ENCODE measurements at regions not wholly inside any gene's neighbourhood (a gene's known extent, or its start where the extent isn't known, plus 50 kb on each side); places are given as distances from the start of the nearest gene placed in this dataset. TPM values are rescaled to one million over a fixed set of nuclear protein-coding genes. Genes with fewer than 3 reads are reported as not detected.

DNA sequence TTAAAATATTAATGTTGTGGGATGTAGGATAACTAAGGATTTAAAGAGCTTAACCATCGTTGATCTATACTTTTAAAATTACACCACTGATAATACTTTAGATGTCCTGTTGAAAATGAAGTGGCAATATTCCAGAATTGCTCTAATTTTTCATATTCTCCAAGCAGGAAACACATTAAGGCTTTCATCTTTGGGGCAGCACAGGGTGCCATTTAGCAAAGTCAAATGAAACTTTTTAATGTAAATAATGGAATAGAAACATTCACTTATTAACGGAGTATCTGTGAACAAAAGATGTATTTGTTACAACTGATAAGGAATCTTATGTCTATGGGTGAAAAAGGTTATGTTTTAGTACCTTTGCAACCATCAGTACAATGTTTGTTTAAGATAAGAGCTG lies 50.0 kb upstream of the MIR17HG start (continued):
- TF ChIP-seq, protein P1, sequence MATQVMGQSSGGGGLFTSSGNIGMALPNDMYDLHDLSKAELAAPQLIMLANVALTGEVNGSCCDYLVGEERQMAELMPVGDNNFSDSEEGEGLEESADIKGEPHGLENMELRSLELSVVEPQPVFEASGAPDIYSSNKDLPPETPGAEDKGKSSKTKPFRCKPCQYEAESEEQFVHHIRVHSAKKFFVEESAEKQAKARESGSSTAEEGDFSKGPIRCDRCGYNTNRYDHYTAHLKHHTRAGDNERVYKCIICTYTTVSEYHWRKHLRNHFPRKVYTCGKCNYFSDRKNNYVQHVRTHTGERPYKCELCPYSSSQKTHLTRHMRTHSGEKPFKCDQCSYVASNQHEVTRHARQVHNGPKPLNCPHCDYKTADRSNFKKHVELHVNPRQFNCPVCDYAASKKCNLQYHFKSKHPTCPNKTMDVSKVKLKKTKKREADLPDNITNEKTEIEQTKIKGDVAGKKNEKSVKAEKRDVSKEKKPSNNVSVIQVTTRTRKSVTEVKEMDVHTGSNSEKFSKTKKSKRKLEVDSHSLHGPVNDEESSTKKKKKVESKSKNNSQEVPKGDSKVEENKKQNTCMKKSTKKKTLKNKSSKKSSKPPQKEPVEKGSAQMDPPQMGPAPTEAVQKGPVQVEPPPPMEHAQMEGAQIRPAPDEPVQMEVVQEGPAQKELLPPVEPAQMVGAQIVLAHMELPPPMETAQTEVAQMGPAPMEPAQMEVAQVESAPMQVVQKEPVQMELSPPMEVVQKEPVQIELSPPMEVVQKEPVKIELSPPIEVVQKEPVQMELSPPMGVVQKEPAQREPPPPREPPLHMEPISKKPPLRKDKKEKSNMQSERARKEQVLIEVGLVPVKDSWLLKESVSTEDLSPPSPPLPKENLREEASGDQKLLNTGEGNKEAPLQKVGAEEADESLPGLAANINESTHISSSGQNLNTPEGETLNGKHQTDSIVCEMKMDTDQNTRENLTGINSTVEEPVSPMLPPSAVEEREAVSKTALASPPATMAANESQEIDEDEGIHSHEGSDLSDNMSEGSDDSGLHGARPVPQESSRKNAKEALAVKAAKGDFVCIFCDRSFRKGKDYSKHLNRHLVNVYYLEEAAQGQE (IDR thresholded peaks at IDR 0.05; ENCODE audit: unreplicated experiment): no peak

MicroRNA genes in the stretch of these regions (microRNA counts, 767-probe panel; counts per million panel counts)
- microRNA hsa-miR-622: not detected

Small RNA genes lying in the stretch of these regions (small RNA-seq; reads per million reads assigned to genes)
- gene AL445647.2 (ENCODE audit: low replicate concordance): not detected
- not detected for gene BRK1P2 (ENCODE audit: low replicate concordance)
- gene RF00212 (ENCODE audit: low replicate concordance): not detected
- gene RNA5SP34 (ENCODE audit: low replicate concordance): not detected
- gene RNU6-75P (ENCODE audit: low replicate concordance): not detected

All from GM23338 (cell line).